ENCODE measurements at regions not wholly inside any gene's neighbourhood (a gene's known extent, or its start where the extent isn't known, plus 50 kb on each side); places are given as distances from the start of the nearest gene placed in this dataset.
"Not testable (repeated sequence)": the region's sequence is repeated elsewhere in the genome, so short reads cannot be mapped to it uniquely, and the experiment has no call there.

DNA sequence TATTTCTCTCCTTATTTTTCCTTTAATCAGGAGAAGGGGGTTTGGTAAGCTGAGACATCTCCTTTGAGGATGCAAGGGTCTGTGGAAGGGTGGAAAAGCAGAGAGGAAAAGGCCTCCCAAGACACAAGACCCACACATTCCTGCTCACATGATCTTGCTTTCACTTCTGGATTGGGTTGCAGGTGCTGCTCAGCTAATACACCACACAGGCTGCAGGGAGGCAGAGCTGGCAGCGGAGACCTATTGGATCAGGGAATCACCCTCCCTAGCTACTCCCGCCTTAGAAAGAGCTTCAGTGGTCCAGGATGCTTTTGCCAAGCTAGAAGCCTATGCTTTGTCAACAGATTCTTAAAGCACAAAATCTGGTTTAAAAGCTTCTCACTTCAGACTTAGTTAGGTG lies 87.6 kb upstream of the IL33 start:
- Histone ChIP-seq H3K9ac (ENCODE audit: low read length) (no peak overlapping the region), H3K27me3 (ENCODE audit: control insufficient read depth in 1 of 2, insufficient read depth in 2 of 2, low read length in 2 of 2) (no peaks in the 10 kb centered on the region), H3K4me1 (ENCODE audit: insufficient read depth, low read length) (no peaks in the 10 kb centered on the region), H3K27ac (ENCODE audit: low read depth, low read length) (no peak overlapping the region), H3K9me3 (ENCODE audit: low read length) (no peaks in the 10 kb centered on the region), H3K4me3 (ENCODE audit: low read depth in 1 of 2, low read length in 2 of 2) (no peak overlapping the region), H3K36me3 (ENCODE audit: insufficient read depth, low read length) (no peaks in the 10 kb centered on the region)

DNA sequence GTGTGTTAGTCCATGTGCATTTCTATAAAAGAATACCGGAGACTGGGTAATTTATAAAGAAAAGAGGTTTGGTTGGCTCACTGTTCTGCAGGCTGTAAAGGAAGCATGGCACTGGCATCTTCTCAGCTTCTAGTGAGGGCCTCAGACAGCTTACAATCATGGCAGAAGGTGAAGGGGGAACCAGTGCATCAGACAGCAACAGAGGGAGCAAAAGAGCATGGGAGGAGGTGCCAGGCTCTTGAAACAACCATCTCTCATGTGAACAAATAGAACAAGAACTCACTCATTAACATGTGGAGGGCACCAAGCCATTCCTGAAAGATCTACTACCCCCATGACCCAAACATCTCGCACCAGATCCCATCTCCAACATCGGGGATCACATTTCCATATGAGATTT lies 89.2 kb upstream of the IL33 start:
- no peaks in the 10 kb centered on the region for H3K9me3 ChIP-seq (ENCODE audit: low read length)
- no peak overlapping the region for H3K27ac ChIP-seq (ENCODE audit: low read depth, low read length)
- no peak overlapping the region for H3K4me3 ChIP-seq (ENCODE audit: low read depth in 1 of 2, low read length in 2 of 2)
- no peaks in the 10 kb centered on the region for H3K36me3 ChIP-seq (ENCODE audit: insufficient read depth, low read length)
- H3K9ac ChIP-seq (ENCODE audit: low read length) = no peak overlapping the region
- no peaks in the 10 kb centered on the region for H3K4me1 ChIP-seq (ENCODE audit: insufficient read depth, low read length)
- no peaks in the 10 kb centered on the region for H3K27me3 ChIP-seq (ENCODE audit: control insufficient read depth in 1 of 2, insufficient read depth in 2 of 2, low read length in 2 of 2)

DNA sequence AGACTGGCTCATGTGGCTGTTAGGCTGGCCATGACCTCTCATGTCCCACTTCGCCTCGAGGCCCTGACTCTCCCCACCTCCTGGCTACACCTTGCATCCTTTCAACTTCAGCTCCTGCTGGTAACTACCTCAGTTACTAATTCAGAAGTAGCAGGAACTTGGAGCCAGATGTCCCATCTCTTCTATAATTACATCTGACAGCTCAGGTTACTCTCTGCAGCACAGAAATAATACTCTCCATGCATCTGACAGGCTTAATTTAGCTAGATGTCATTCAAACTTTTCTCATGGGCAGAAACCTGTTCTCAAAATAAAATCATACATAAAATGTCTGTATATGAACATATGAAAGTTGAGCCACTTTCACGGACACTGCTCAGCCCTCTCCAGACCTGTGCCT lies 92.2 kb upstream of the IL33 start:
- Histone ChIP-seq H3K9me3 (ENCODE audit: low read length) (no peaks in the 10 kb centered on the region), H3K9ac (ENCODE audit: low read length) (no peak overlapping the region), H3K27me3 (ENCODE audit: control insufficient read depth in 1 of 2, insufficient read depth in 2 of 2, low read length in 2 of 2) (no peaks in the 10 kb centered on the region), H3K4me1 (ENCODE audit: insufficient read depth, low read length) (no peaks in the 10 kb centered on the region), H3K4me3 (ENCODE audit: low read depth in 1 of 2, low read length in 2 of 2) (no peak overlapping the region), H3K27ac (ENCODE audit: low read depth, low read length) (no peak overlapping the region), H3K36me3 (ENCODE audit: insufficient read depth, low read length) (no peaks in the 10 kb centered on the region)

DNA sequence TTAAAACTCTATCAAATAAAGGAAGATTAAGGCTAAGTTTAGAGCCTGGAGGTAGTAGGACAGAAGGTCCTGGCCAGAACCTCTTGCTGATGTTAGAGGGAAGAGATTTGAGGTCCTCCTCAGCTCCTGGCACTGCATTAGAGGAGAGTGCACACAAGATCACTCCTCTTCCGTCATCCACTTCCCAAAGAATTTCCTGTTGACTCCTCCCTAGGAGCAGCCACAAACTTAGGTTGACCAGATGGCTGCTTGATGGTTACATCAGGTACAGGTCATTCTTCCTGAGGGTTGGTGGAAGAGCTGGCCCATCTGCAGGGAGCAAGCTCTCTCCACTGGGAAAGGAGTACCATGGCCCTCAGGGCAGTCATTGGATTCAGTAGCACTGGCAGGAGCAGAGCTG lies 93.9 kb upstream of the IL33 start:
- no peak overlapping the region for H3K27ac ChIP-seq (ENCODE audit: low read depth, low read length)
- no peaks in the 10 kb centered on the region for H3K27me3 ChIP-seq (ENCODE audit: control insufficient read depth in 1 of 2, insufficient read depth in 2 of 2, low read length in 2 of 2)
- H3K9me3 ChIP-seq (ENCODE audit: low read length) = no peaks in the 10 kb centered on the region
- no peaks in the 10 kb centered on the region for H3K36me3 ChIP-seq (ENCODE audit: insufficient read depth, low read length)
- no peak overlapping the region for H3K4me3 ChIP-seq (ENCODE audit: low read depth in 1 of 2, low read length in 2 of 2)
- no peaks in the 10 kb centered on the region for H3K4me1 ChIP-seq (ENCODE audit: insufficient read depth, low read length)
- H3K9ac ChIP-seq (ENCODE audit: low read length) = no peak overlapping the region

DNA sequence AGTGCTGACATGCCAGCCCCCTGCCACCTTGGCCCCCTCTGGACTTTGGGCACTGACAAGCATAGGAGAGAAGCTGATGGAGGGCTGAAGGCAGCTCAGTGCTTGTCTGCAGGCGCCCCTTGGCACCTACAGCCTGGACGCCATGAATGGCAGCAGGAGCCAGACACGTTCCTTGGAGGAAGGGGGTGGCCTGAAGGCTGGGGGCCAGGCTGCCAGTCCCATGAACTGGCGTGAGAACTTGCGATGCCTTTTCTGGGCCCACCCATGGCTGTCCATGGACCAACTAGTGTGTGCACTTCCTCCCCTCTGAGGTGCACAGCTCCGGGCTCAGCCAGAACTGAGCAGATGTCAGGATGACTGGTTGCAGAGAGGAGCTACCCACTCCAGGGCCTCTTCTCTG lies 99.0 kb upstream of the RANBP6 start:
- no peak overlapping the region for H3K9ac ChIP-seq (ENCODE audit: low read length)
- no peaks in the 10 kb centered on the region for H3K27me3 ChIP-seq (ENCODE audit: control insufficient read depth in 1 of 2, insufficient read depth in 2 of 2, low read length in 2 of 2)
- no peak overlapping the region for H3K27ac ChIP-seq (ENCODE audit: low read depth, low read length)
- no peaks in the 10 kb centered on the region for H3K36me3 ChIP-seq (ENCODE audit: insufficient read depth, low read length)
- no peaks in the 10 kb centered on the region for H3K4me1 ChIP-seq (ENCODE audit: insufficient read depth, low read length)
- H3K4me3 ChIP-seq (ENCODE audit: low read depth in 1 of 2, low read length in 2 of 2) = no peak overlapping the region
- no peaks in the 10 kb centered on the region for H3K9me3 ChIP-seq (ENCODE audit: low read length)

DNA sequence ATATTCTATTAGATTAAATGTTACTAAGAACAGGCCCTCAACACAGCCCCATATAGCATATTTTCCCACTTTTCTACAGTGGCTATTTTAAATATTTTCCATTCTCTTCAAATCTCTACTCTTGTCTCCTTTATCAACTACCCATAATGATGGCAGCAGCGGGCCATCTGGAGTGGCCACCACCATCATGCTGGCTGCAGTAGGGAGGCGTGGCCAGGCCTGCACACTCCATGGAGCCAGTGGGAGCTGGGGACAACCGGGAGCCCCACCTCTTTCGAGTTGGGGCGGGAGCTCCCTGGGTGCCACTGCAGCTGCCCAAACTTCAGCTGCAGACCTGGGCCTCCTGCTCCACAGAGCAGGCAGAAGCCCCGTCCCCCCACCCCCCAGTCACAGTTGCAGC lies 98.4 kb upstream of the RANBP6 start:
- H3K9ac ChIP-seq (ENCODE audit: low read length) = no peak overlapping the region
- no peaks in the 10 kb centered on the region for H3K36me3 ChIP-seq (ENCODE audit: insufficient read depth, low read length)
- H3K4me3 ChIP-seq (ENCODE audit: low read depth in 1 of 2, low read length in 2 of 2) = no peak overlapping the region
- H3K4me1 ChIP-seq (ENCODE audit: insufficient read depth, low read length) = no peaks in the 10 kb centered on the region
- H3K27ac ChIP-seq (ENCODE audit: low read depth, low read length) = no peak overlapping the region
- H3K27me3 ChIP-seq (ENCODE audit: control insufficient read depth in 1 of 2, insufficient read depth in 2 of 2, low read length in 2 of 2) = no peaks in the 10 kb centered on the region
- H3K9me3 ChIP-seq (ENCODE audit: low read length) = no peaks in the 10 kb centered on the region

DNA sequence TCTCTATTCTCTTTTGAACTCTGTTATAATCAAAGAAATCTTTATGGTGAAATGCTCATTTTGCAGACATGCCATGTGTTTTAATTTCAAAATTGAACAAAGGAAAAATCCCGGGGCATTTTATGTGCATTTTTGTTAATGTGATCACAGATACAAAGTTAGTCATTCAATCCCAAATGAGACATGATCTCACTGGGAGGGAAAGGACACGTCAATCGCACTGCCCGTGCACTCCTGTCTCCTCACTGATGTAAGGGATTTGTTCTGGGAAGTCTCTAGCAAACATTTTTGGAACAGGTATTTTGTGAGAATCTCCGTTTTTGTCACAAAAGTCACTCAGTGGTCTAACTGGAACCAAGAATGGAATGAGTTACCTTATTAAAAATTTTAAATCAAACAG lies 97.9 kb upstream of the RANBP6 start:
- Histone ChIP-seq H3K4me3 (ENCODE audit: low read depth in 1 of 2, low read length in 2 of 2) (no peak overlapping the region), H3K36me3 (ENCODE audit: insufficient read depth, low read length) (no peaks in the 10 kb centered on the region), H3K27ac (ENCODE audit: low read depth, low read length) (no peak overlapping the region), H3K27me3 (ENCODE audit: control insufficient read depth in 1 of 2, insufficient read depth in 2 of 2, low read length in 2 of 2) (no peaks in the 10 kb centered on the region), H3K4me1 (ENCODE audit: insufficient read depth, low read length) (no peaks in the 10 kb centered on the region), H3K9me3 (ENCODE audit: low read length) (no peaks in the 10 kb centered on the region), H3K9ac (ENCODE audit: low read length) (no peak overlapping the region)

DNA sequence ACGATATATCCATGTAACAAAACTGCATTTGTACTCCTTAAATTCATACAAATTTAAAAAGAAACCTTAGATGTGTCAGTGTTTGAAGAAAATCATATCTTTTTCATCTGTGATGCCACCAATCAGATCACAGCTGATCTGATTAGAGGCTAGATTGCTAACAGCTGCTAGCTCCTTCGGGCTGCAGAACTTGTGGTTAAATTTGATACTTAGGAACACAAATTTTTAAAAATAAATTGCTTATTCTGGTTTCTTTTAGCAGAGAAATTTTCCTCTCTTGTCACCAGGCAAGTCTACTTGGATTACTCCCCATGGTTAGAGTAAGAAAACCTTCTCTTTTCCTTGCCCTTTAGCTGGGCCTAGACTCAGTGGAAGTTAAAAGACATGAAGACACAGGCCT lies 94.6 kb upstream of the RANBP6 start:
- Histone ChIP-seq H3K9ac (ENCODE audit: low read length) (no peak overlapping the region), H3K36me3 (ENCODE audit: insufficient read depth, low read length) (no peaks in the 10 kb centered on the region), H3K9me3 (ENCODE audit: low read length) (no peaks in the 10 kb centered on the region), H3K4me3 (ENCODE audit: low read depth in 1 of 2, low read length in 2 of 2) (no peak overlapping the region), H3K27me3 (ENCODE audit: control insufficient read depth in 1 of 2, insufficient read depth in 2 of 2, low read length in 2 of 2) (no peaks in the 10 kb centered on the region), H3K4me1 (ENCODE audit: insufficient read depth, low read length) (no peaks in the 10 kb centered on the region), H3K27ac (ENCODE audit: low read depth, low read length) (no peak overlapping the region)

DNA sequence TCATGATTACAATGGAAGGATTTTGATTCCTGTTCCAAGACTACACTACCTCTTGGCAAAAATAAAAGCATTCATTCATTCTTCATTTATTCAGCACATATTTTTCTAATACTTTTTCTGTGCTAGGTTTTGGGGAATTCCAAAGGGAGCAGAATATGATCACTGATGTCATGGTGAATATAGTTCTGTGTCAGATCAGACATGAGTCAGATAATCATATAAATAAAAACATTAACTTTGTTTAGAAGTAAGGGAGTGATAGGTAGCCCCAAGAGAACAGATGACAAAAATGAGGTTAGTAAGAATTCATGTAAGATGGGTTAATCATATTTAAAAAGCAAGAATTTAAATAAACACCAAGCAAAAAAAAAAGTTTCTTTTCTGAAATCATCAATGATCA lies 94.1 kb upstream of the RANBP6 start:
- no peaks in the 10 kb centered on the region for H3K4me1 ChIP-seq (ENCODE audit: insufficient read depth, low read length)
- no peak overlapping the region for H3K9ac ChIP-seq (ENCODE audit: low read length)
- no peak overlapping the region for H3K4me3 ChIP-seq (ENCODE audit: low read depth in 1 of 2, low read length in 2 of 2)
- H3K36me3 ChIP-seq (ENCODE audit: insufficient read depth, low read length) = no peaks in the 10 kb centered on the region
- H3K9me3 ChIP-seq (ENCODE audit: low read length) = no peaks in the 10 kb centered on the region
- H3K27me3 ChIP-seq (ENCODE audit: control insufficient read depth in 1 of 2, insufficient read depth in 2 of 2, low read length in 2 of 2) = no peaks in the 10 kb centered on the region
- no peak overlapping the region for H3K27ac ChIP-seq (ENCODE audit: low read depth, low read length)

DNA sequence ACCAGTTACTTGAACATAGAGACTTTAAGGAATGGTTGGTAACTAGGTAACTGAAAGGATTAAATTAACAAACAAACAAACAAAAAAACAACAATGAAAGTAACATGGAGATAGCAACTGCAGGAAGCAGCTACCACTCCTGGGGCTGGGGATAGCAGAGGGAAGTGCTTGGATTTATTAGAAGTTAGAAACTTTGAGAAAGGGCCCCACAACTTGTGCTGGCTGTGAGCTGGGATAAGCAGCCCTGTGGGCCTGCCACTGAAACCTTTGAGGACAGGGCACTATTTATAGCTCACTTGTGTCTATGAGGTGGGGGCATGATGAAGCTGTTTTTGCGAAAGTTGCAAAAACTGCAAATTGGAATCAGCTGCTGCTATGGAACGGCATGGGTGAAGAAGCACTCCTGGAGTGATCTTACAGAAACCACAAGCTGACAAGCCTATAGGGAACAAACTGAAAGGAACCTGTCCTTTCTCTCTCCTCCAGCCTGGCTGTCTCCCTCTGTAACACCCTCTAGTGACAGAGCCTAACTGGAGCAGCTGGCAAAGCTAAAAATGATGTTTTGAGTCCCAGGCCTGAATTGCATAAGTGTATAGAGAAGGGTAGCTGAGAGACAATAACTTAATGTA lies 91.4 kb upstream of the RANBP6 start:
- no peak overlapping the region for H3K27ac ChIP-seq (ENCODE audit: low read depth, low read length)
- no peaks in the 10 kb centered on the region for H3K4me1 ChIP-seq (ENCODE audit: insufficient read depth, low read length)
- no peaks in the 10 kb centered on the region for H3K27me3 ChIP-seq (ENCODE audit: control insufficient read depth in 1 of 2, insufficient read depth in 2 of 2, low read length in 2 of 2)
- H3K9ac ChIP-seq (ENCODE audit: low read length) = no peak overlapping the region
- no peaks in the 10 kb centered on the region for H3K36me3 ChIP-seq (ENCODE audit: insufficient read depth, low read length)
- no peaks in the 10 kb centered on the region for H3K9me3 ChIP-seq (ENCODE audit: low read length)
- H3K4me3 ChIP-seq (ENCODE audit: low read depth in 1 of 2, low read length in 2 of 2) = no peak overlapping the region

DNA sequence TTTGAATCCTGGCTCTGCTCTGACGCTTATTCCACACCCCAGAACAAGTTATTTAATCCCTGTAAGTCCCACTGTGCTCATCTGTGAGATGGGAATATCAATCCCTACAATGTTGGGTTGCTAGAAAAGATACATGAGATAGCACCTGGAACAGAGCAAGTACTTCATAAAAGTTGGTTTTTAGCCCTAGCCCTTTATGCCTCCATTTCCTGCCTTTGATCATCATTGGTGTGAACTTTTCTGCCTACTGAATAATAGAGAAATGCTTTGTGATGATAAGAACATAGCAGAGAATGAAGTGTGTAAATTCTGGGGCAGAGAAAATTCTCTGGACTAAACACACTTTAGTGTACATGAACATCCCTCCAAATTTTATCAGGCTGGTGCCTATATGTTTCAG lies 90.3 kb upstream of the RANBP6 start:
- Histone ChIP-seq H3K4me1 (ENCODE audit: insufficient read depth, low read length) (no peaks in the 10 kb centered on the region), H3K36me3 (ENCODE audit: insufficient read depth, low read length) (no peaks in the 10 kb centered on the region), H3K4me3 (ENCODE audit: low read depth in 1 of 2, low read length in 2 of 2) (no peak overlapping the region), H3K9ac (ENCODE audit: low read length) (no peak overlapping the region), H3K27me3 (ENCODE audit: control insufficient read depth in 1 of 2, insufficient read depth in 2 of 2, low read length in 2 of 2) (no peaks in the 10 kb centered on the region), H3K9me3 (ENCODE audit: low read length) (no peaks in the 10 kb centered on the region), H3K27ac (ENCODE audit: low read depth, low read length) (no peak overlapping the region)

DNA sequence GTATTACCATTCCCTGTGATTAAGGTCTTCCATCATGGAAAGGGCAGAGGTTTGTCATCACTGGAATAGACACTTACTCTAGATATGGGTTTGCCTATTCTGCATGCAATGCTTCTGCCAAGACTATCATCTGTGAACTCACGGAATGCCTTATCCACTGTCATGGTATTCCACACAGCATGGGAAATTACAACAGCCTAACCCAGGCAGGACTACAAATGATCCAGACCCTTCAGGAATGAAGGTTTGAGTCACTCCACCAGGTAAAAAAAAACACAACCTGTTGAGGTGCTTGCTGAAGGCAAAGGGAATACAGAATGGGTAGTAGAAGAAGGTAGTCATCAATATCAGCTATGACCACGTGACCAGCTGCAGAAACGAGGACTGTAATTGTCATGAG lies 89.0 kb upstream of the RANBP6 start:
- H3K9me3 ChIP-seq (ENCODE audit: low read length); H3K27ac ChIP-seq (ENCODE audit: low read depth, low read length): not testable (repeated sequence)

More for the DNA sequence above, 89.0 kb upstream of the RANBP6 start:
- not testable (repeated sequence) for H3K36me3 ChIP-seq (ENCODE audit: insufficient read depth, low read length); H3K4me3 ChIP-seq (ENCODE audit: low read depth in 1 of 2, low read length in 2 of 2); H3K9ac ChIP-seq (ENCODE audit: low read length); H3K27me3 ChIP-seq (ENCODE audit: control insufficient read depth in 1 of 2, insufficient read depth in 2 of 2, low read length in 2 of 2); H3K4me1 ChIP-seq (ENCODE audit: insufficient read depth, low read length)
